NCI-H1048 (cell line): ENCODE measurements at regions not wholly inside any gene's neighbourhood (a gene's known extent, or its start where the extent isn't known, plus 50 kb on each side); places are given as distances from the start of the nearest gene placed in this dataset.
"Not testable (repeated sequence)": the region's sequence is repeated elsewhere in the genome, so short reads cannot be mapped to it uniquely, and the experiment has no call there.

Experiments used
- DNase-seq: peaks from one replicate; lab custom pipeline; 2025; lab: John Stamatoyannopoulos, UW

- no peak for DNase-seq
Observed at GRCh38 chr3:169029674-169030285, 633.7 kb downstream of the MECOM start.

GRCh38 chr3:169028716-169029115 lies 634.8 kb downstream of the MECOM start:
- DNase-seq, result no peak

- no peak for DNase-seq
Observed at GRCh38 chr3:169026543-169027182, 636.8 kb downstream of the MECOM start.

- DNase-seq, result no peak
Observed at GRCh38 chr3:169022457-169022856, 641.1 kb downstream of the MECOM start.

- DNase-seq, result no peak
Observed at GRCh38 chr3:169020371-169020770, 643.1 kb downstream of the MECOM start.

- no peak for DNase-seq
Observed at GRCh38 chr3:169009453-169009852, 654.1 kb downstream of the MECOM start.

- DNase-seq, result no peak
Observed at GRCh38 chr3:169008776-169009358, 654.6 kb downstream of the MECOM start.

- no peak for DNase-seq
Observed at GRCh38 chr3:169007145-169007544, 656.4 kb downstream of the MECOM start.

- DNase-seq, result not testable (repeated sequence)
Observed at GRCh38 chr3:169006398-169006797, 657.1 kb downstream of the MECOM start.

GRCh38 chr3:169002689-169003088 lies 660.8 kb downstream of the MECOM start:
- no peak for DNase-seq

- DNase-seq, result no peak
Observed at GRCh38 chr3:168998792-168999191, 664.7 kb downstream of the MECOM start.

GRCh38 chr3:168997488-168997887 lies 666.0 kb downstream of the MECOM start:
- DNase-seq, result no peak

- no peak for DNase-seq
Observed at GRCh38 chr3:168996622-168997021, 666.9 kb downstream of the MECOM start.

GRCh38 chr3:168995129-168995528 lies 668.4 kb downstream of the MECOM start:
- DNase-seq, result no peak

- no peak for DNase-seq
Observed at GRCh38 chr3:168991803-168992202, 671.7 kb downstream of the MECOM start.

- no peak for DNase-seq
Observed at GRCh38 chr3:168990621-168991020, 672.9 kb downstream of the MECOM start.

- DNase-seq, result no peak
Observed at GRCh38 chr3:168990134-168990533, 673.4 kb downstream of the MECOM start.

- DNase-seq, result no peak
Observed at GRCh38 chr3:168989396-168989795, 674.1 kb downstream of the MECOM start.

- no peak for DNase-seq
Observed at GRCh38 chr3:168988853-168989252, 674.7 kb downstream of the MECOM start.

- no peak for DNase-seq
Observed at GRCh38 chr3:168984872-168985271, 678.6 kb downstream of the MECOM start.

- no peak for DNase-seq
Observed at GRCh38 chr3:168983046-168983445, 680.5 kb downstream of the MECOM start.

- no peak for DNase-seq
Observed at GRCh38 chr3:168981396-168981795, 682.1 kb downstream of the MECOM start.

- DNase-seq, result no peak
Observed at GRCh38 chr3:168977716-168978374, 685.7 kb downstream of the MECOM start.
